GM13977 (cell line): ENCODE measurements at regions not wholly inside any gene's neighbourhood (a gene's known extent, or its start where the extent isn't known, plus 50 kb on each side); places are given as distances from the start of the nearest gene placed in this dataset.

Experiments used
- DNase-seq: peaks from one replicate; pipeline ENCODE4 v3.0.0; 2012; ENCODE audit warnings: low spot score
- CTCF ChIP-seq: IDR thresholded peaks from 2 replicates; pipeline ENCODE4 v1.5.1; 2012; ENCODE audit warnings: mild to moderate bottlenecking, control low read depth; ENCODE audit not compliant: insufficient read depth; ENCODE audit errors: extremely low read depth, missing control alignments
- in situ Hi-C: fragments of 300-500 bp; cut with MboI; formaldehyde crosslinking; loops from one replicate; pipeline ENCODE4 v1.12.0; 2022; ENCODE audit warnings: low sequenced_read_pairs, low pct_unique_long_range_greater_than_20kb, mixed read lengths, inconsistent platforms; ENCODE audit not compliant: unreplicated experiment

- no peak for DNase-seq
- no peak for TF ChIP-seq CTCF
- in situ Hi-C loops = no loop called here
Observed at GRCh38 chr7:68444042-68444441, 1154.2 kb upstream of the AUTS2 start.

- no peak for DNase-seq
- TF ChIP-seq CTCF = no peak
- in situ Hi-C loops = no loop called here
Observed at GRCh38 chr7:68444956-68445355, 1153.3 kb upstream of the AUTS2 start.

GRCh38 chr7:68446183-68446582, 1152.1 kb upstream of the AUTS2 start:
- DNase-seq = no peak
- in situ Hi-C loops = no loop called here
- no peak for TF ChIP-seq CTCF

- in situ Hi-C loops = no loop called here
Observed at GRCh38 chr7:68449099-68449498, 1149.2 kb upstream of the AUTS2 start.

GRCh38 chr7:68449816-68450215, 1148.5 kb upstream of the AUTS2 start:
- in situ Hi-C loops = no loop called here
- DNase-seq = no peak
- TF ChIP-seq CTCF = no peak

More at GRCh38 chr7:68449099-68449498, 1149.2 kb upstream of the AUTS2 start:
- DNase-seq = no peak
- no peak for TF ChIP-seq CTCF

- no peak for TF ChIP-seq CTCF
- in situ Hi-C loops = no loop called here
- DNase-seq = no peak
Observed at GRCh38 chr7:68454931-68455330, 1143.3 kb upstream of the AUTS2 start.

GRCh38 chr7:68456469-68456868, 1141.8 kb upstream of the AUTS2 start:
- TF ChIP-seq CTCF = no peak
- DNase-seq = no peak
- in situ Hi-C loops = no loop called here
